OCI-LY7 (cell line): ENCODE measurements at regions not wholly inside any gene's neighbourhood (a gene's known extent, or its start where the extent isn't known, plus 50 kb on each side); places are given as distances from the start of the nearest gene placed in this dataset.

Experiments used
- BruUV-seq: library from RNA; stranded (reverse); fragments of 400-500 nt; replicated peaks from 2 replicates; lab custom pipeline; 2021; lab: Mats Ljungman, UMichigan
- CTCF ChIA-PET: fragments of 300-600 bp; sonication (Branson Sonifier 250); formaldehyde crosslinking; loops from one replicate; lab custom pipeline; 2022; ENCODE audit warnings: antibody characterized with exemption; ENCODE audit not compliant: unreplicated experiment; lab: Charles Lee
- POLR2A ChIA-PET: fragments of 300-600 bp; sonication (Branson Sonifier 250); formaldehyde crosslinking; loops from one replicate; lab custom pipeline; 2022; ENCODE audit warnings: antibody characterized with exemption; lab: Charles Lee
- DNase-seq: peaks from one replicate; pipeline ENCODE4 v3.0.0-alpha.2; 2015; ENCODE audit warnings: low spot score
- H2AFZ ChIP-seq: fragments of 200-600 bp; sonication (generic), shearing (Covaris generic); 2 replicates; pipeline ENCODE4 v1.6.1; 2014; ENCODE audit warnings: mild to moderate bottlenecking, antibody characterized with exemption, low read length, moderate library complexity
- H3K27ac ChIP-seq: fragments of 200-600 bp; sonication (generic); 2 replicates; pipeline ENCODE4 v1.5.1; 2014; ENCODE audit warnings: mixed run types, low read depth, mild to moderate bottlenecking, moderate library complexity, low read length, inconsistent platforms; ENCODE audit not compliant: poor library complexity, severe bottlenecking
- H3K36me3 ChIP-seq: fragments of 200-600 bp; sonication (generic); 2 replicates; pipeline ENCODE4 v1.6.1; 2014; ENCODE audit warnings: mild to moderate bottlenecking, antibody characterized with exemption, low read length, moderate library complexity, mixed read lengths; ENCODE audit not compliant: insufficient read depth
- H3K4me1 ChIP-seq: fragments of 200-600 bp; sonication (generic); 2 replicates; pipeline ENCODE4 v1.5.1; 2014; ENCODE audit warnings: mild to moderate bottlenecking, low read length; ENCODE audit not compliant: insufficient read depth, poor library complexity, severe bottlenecking
- H3K4me2 ChIP-seq: fragments of 200-600 bp; sonication (generic); 2 replicates; pipeline ENCODE4 v1.6.1; 2014; ENCODE audit warnings: mild to moderate bottlenecking, low read length
- H3K4me3 ChIP-seq: fragments of 200-600 bp; sonication (generic); 2 replicates; pipeline ENCODE4 v1.5.1; 2014; ENCODE audit warnings: mild to moderate bottlenecking, low read depth, low read length; ENCODE audit not compliant: poor library complexity, severe bottlenecking
- H3K79me2 ChIP-seq: fragments of 200-600 bp; sonication (generic); 2 replicates; pipeline ENCODE4 v1.6.1; 2016; ENCODE audit warnings: low read depth, mild to moderate bottlenecking, low read length, moderate library complexity, mixed read lengths; ENCODE audit not compliant: insufficient read depth
- H3K9me2 ChIP-seq: fragments of 200-600 bp; sonication (generic); 2 replicates; pipeline ENCODE4 v1.6.1; 2016; ENCODE audit warnings: mild to moderate bottlenecking, low read length, mixed read lengths; ENCODE audit not compliant: insufficient read depth
- H3K9me3 ChIP-seq: fragments of 200-600 bp; sonication (generic); 2 replicates; pipeline ENCODE4 v1.6.1; 2014; ENCODE audit warnings: mild to moderate bottlenecking, mixed run types, low read length, mixed read lengths
- H4K20me1 ChIP-seq: fragments of 200-600 bp; sonication (generic); 2 replicates; pipeline ENCODE4 v1.6.1; 2014; ENCODE audit warnings: mild to moderate bottlenecking, antibody characterized with exemption, low read length, moderate library complexity, mixed read lengths; ENCODE audit not compliant: insufficient read depth
- CTCF ChIP-seq: fragments of 200-600 bp; sonication (generic); conservative IDR thresholded peaks from 2 replicates; pipeline ENCODE4 v1.5.1; 2014; ENCODE audit warnings: mild to moderate bottlenecking, antibody characterized with exemption, low read length, moderate library complexity, mixed read lengths
- EZH2phosphoT487 ChIP-seq: fragments of 200-600 bp; sonication (generic); IDR thresholded peaks from 2 replicates; pipeline ENCODE4 v1.6.1; 2018; ENCODE audit warnings: low read depth, borderline replicate concordance, mild to moderate bottlenecking, mixed run types, antibody characterized with exemption, low read length, moderate library complexity, mixed read lengths
- intact Hi-C: fragments of 100-400 bp; cut with micrococcal nuclease; formaldehyde crosslinking; loops from one replicate; pipeline ENCODE4 v1.10.0; 2022; ENCODE audit not compliant: unreplicated experiment

- intact Hi-C loops, result no loop called here
These were observed 217.3 kb downstream of the TBC1D2B start for GRCh38 chr15:77860071-77860691.

GRCh38 chr15:77859491-77860060 lies 217.9 kb downstream of the TBC1D2B start:
- POLR2A ChIA-PET, result no interaction called here
- H2AFZ ChIP-seq, result peak overlapping the region; percentile 62
- no TSS peak for BruUV-seq
- no peak overlapping the region for H3K4me3 ChIP-seq
- no peaks in the 10 kb centered on the region for H3K79me2 ChIP-seq
- H3K27ac ChIP-seq, result no peak overlapping the region
- H3K9me2 ChIP-seq, result no peaks in the 10 kb centered on the region
- intact Hi-C loops, result no loop called here
- no peak for DNase-seq
- CTCF ChIA-PET, result no interaction called here
- no peaks in the 10 kb centered on the region for H3K4me1 ChIP-seq
- no peaks in the 10 kb centered on the region for H4K20me1 ChIP-seq
- no peak overlapping the region for H3K4me2 ChIP-seq
- no peak for TF ChIP-seq CTCF
- no peak for TF ChIP-seq EZH2phosphoT487
- no peaks in the 10 kb centered on the region for H3K36me3 ChIP-seq
- no peaks in the 10 kb centered on the region for H3K9me3 ChIP-seq

More at GRCh38 chr15:77860071-77860691, 217.3 kb downstream of the TBC1D2B start:
- TF ChIP-seq CTCF (no peak), EZH2phosphoT487 (no peak)
- H2AFZ ChIP-seq, result no peak overlapping the region
- H3K36me3 ChIP-seq, result no peaks in the 10 kb centered on the region
- H3K4me1 ChIP-seq, result no peaks in the 10 kb centered on the region
- no peaks in the 10 kb centered on the region for H4K20me1 ChIP-seq
- no peaks in the 10 kb centered on the region for H3K9me3 ChIP-seq
- no peaks in the 10 kb centered on the region for H3K79me2 ChIP-seq
- ChIA-PET POLR2A (no interaction called here), CTCF (no interaction called here)
- no peaks in the 10 kb centered on the region for H3K9me2 ChIP-seq
- H3K27ac ChIP-seq, result no peak overlapping the region
- BruUV-seq, result no TSS peak
- no peak overlapping the region for H3K4me2 ChIP-seq
- no peak overlapping the region for H3K4me3 ChIP-seq
- no peak for DNase-seq

- intact Hi-C loops, result no loop called here
- Histone ChIP-seq H3K9me2 (no peaks in the 10 kb centered on the region), H2AFZ (peak overlapping the region; percentile 62), H3K27ac (no peak overlapping the region), H4K20me1 (no peaks in the 10 kb centered on the region), H3K79me2 (no peaks in the 10 kb centered on the region), H3K9me3 (no peaks in the 10 kb centered on the region), H3K4me3 (no peak overlapping the region), H3K4me1 (no peaks in the 10 kb centered on the region), H3K4me2 (no peak overlapping the region), H3K36me3 (no peaks in the 10 kb centered on the region)
- POLR2A ChIA-PET, result no interaction called here
- no peak for TF ChIP-seq CTCF
- no peak for TF ChIP-seq EZH2phosphoT487
- CTCF ChIA-PET, result no interaction called here
- BruUV-seq, result no TSS peak
- DNase-seq, result no peak
These were observed 218.6 kb downstream of the TBC1D2B start for GRCh38 chr15:77858792-77859490.
